Stomach smooth muscle (tissue), 2 donors: ENCODE measurements at regions not wholly inside any gene's neighbourhood (a gene's known extent, or its start where the extent isn't known, plus 50 kb on each side); places are given as distances from the start of the nearest gene placed in this dataset.
A peak's percentile ranks its signal among the peaks of the same experiment; 100 is the strongest.
"Not testable (repeated sequence)": the region's sequence is repeated elsewhere in the genome, so short reads cannot be mapped to it uniquely, and the experiment has no call there.

Experiments
- H3K27ac ChIP-seq: one replicate; pipeline ENCODE4 v1.7.0; 2013; ENCODE audit warnings: mild to moderate bottlenecking, low read length, inconsistent platforms
- H3K27me3 ChIP-seq, 2 donors: one replicate each; pipeline ENCODE4 v1.7.0; 2013; ENCODE audit warnings: low read length in 2 of 2; ENCODE audit not compliant: insufficient read depth in 2 of 2, control insufficient read depth in 1 of 2
- H3K36me3 ChIP-seq, 2 donors: one replicate each; pipeline ENCODE4 v1.7.0; 2013; ENCODE audit warnings: low read length in 2 of 2; ENCODE audit not compliant: control insufficient read depth in 2 of 2, insufficient read depth in 2 of 2
- H3K4me1 ChIP-seq: one replicate; pipeline ENCODE4 v1.7.0; 2013; ENCODE audit warnings: low read length; ENCODE audit not compliant: control insufficient read depth, insufficient read depth
- H3K4me3 ChIP-seq, 2 donors: one replicate each; pipeline ENCODE4 v1.7.0; 2013; ENCODE audit warnings: low read length in 2 of 2
- H3K9ac ChIP-seq, 2 donors: one replicate each; pipeline ENCODE4 v1.7.0; 2013; ENCODE audit warnings: low read length in 2 of 2, mild to moderate bottlenecking in 1 of 2
- H3K9me3 ChIP-seq, 2 donors: one replicate each; pipeline ENCODE4 v1.7.0; 2013; ENCODE audit warnings: low read length in 2 of 2; ENCODE audit not compliant: control insufficient read depth in 2 of 2
- donor health status: healthy.
- donor health status: Pancreatic carcinoma.

DNA sequence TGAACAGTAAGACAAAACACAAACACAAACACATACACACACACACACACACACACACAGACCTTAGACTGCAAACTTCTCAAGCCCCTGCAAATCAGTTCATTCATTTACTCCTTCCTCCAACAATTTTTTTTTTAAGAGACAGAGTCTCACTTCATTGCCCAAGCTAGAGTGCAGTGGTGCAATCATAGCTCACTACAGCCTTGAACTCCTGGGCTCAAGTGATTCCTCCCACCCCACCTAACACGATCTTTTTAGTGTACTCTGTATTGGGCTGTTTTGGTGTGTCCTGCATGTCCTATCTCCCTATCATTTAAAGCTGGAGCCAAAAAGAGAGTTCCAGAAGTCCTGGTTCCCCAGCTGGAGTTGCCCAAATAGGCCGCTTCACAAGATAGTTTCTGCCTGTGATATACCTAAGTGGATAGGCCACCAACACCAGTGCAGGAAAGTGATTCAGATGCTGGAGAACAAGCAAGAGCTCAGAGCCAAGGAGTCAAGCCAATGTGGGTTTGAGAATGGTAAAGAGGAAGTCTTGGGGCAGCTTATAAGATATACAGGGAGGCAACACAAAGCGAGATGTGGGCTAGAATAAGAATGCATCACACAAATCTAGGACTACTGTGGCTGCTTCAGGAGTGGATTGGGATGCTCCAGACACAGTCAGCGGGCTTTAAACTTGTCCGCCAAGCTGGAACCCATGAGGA is 85.4 kb upstream of the RAPGEF2 start:
- no peak overlapping the region for H3K4me3 ChIP-seq
- H3K27ac ChIP-seq = no peak overlapping the region
- no peaks in the 10 kb centered on the region for H3K27me3 ChIP-seq
- H3K4me1 ChIP-seq = no peaks in the 10 kb centered on the region
- H3K9ac ChIP-seq = no peak overlapping the region
- H3K9me3 ChIP-seq = no peaks in the 10 kb centered on the region
- H3K36me3 ChIP-seq = no peaks in the 10 kb centered on the region

DNA sequence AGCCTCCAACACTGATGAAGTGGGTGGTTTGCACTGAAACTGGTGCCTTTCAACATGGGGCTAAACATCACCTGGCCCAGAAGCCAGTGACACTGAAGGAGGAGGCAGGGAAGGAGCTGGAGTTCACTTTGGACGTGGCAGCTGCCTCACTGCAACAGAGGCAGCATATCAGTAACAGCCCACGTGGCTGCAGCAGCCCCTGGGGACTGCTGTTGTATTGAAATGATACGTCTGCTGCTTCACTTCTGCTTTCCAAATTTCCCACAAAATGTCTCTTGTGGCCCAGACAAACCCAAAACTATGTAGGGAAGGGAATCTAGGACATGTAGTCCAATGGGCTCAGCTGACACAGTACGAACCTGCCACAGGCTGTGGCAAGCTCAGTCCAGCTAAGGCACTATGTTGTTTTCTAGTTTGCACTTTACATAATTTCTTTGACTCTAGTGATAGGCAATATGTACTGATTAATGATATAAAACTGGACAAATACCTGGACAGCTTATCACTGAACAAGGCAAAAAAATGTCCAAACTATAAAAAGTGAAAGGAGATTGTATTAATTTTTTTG is 84.7 kb upstream of the RAPGEF2 start:
- Histone ChIP-seq H3K4me1 (peaks cover 1% of the 10 kb centered on the region), H3K4me3 (no peak overlapping the region), H3K27ac (no peak overlapping the region), H3K36me3 (no peaks in the 10 kb centered on the region), H3K27me3 (no peaks in the 10 kb centered on the region), H3K9me3 (no peaks in the 10 kb centered on the region), H3K9ac (no peak overlapping the region)

DNA sequence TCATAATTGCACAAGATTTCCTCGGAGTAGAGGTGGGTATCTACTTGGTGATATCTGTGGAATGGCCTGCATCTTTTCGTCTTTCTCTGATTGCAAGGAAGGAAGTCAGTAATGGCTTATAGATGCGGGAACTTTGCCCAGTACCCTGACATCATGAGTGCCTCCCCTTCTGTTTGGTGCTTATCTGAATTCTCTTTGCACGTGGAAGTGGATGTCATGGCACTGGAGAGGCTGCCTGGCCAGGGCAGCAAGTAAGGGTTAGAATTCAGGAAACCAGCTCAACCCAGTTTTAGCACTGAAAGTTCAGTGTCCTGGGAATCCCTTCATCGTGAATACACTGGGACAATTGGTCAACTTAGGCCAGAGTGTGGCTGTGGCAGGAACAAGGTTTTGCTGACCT is 83.5 kb upstream of the RAPGEF2 start:
- Histone ChIP-seq H3K9ac (no peak overlapping the region), H3K36me3 (no peaks in the 10 kb centered on the region), H3K4me1 (peaks cover 10% of the 10 kb centered on the region), H3K9me3 (no peaks in the 10 kb centered on the region), H3K4me3 (no peak overlapping the region), H3K27me3 (no peaks in the 10 kb centered on the region), H3K27ac (no peak overlapping the region)

DNA sequence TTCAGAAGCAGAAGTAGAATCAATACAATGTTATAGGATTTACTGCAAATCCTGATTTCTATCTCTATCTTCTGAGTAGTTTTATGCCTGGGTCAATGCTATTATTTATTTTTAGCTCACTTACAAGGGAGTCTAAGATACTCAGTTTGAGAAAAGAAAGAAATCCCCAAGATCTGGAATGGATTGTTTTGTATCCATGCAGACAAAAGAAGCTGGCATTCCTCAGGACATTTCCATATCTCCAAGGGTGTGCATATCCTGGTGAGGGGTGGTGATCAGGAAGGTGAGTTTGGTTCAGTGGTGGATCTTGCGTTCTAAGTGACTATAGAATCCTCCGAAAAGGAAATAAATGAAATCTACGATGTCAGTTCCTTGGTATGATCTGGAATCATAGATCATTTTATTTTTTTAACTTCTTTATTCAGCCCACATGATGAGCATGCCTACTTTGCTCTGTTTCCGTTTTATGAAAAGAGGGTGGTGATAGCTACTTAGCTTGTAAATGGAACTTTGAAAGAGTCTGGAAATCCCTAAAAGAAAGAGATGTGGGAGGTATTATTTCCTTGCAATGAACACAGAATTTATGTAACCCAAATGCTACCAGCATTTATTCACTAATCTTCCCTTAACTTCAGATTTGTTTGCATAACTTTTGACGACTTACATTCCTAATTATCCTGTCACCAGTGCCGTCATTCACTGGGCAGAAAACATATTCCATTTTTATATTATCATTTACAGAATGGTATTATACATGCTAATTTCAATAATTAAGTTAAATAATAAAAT is 81.1 kb upstream of the RAPGEF2 start:
- H3K4me1 ChIP-seq = peaks cover 13% of the 10 kb centered on the region
- no peak overlapping the region for H3K27ac ChIP-seq
- no peaks in the 10 kb centered on the region for H3K36me3 ChIP-seq
- no peak overlapping the region for H3K4me3 ChIP-seq
- H3K9ac ChIP-seq = no peak overlapping the region
- H3K9me3 ChIP-seq = no peaks in the 10 kb centered on the region
- H3K27me3 ChIP-seq = no peaks in the 10 kb centered on the region

DNA sequence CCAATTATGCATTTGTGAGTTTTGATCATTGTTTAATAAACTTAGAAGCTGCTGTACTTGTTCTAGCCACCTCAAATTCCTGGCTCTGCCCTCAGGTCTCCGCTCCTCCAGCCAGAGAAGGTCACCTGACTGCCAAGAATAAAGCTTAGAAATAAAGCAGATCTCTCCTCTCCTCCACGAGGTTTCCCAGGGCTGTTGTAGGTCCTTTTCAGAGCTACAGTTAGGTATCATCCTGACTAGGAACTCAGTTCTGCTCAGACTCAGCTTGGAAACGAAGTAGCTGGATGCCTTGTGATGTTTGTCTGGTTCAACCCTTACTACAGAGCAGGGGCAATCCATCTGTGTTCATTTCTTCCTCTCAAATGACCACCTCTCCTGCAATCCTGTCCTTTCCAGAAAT is 79.1 kb upstream of the RAPGEF2 start:
- Histone ChIP-seq H3K36me3 (no peaks in the 10 kb centered on the region), H3K9ac (peak overlapping the region; percentile 21 to 24), H3K27me3 (no peaks in the 10 kb centered on the region), H3K4me3 (peak overlapping the region; percentile 0 to 10), H3K4me1 (peaks cover 13% of the 10 kb centered on the region), H3K9me3 (no peaks in the 10 kb centered on the region), H3K27ac (peak overlapping the region; percentile 73)

DNA sequence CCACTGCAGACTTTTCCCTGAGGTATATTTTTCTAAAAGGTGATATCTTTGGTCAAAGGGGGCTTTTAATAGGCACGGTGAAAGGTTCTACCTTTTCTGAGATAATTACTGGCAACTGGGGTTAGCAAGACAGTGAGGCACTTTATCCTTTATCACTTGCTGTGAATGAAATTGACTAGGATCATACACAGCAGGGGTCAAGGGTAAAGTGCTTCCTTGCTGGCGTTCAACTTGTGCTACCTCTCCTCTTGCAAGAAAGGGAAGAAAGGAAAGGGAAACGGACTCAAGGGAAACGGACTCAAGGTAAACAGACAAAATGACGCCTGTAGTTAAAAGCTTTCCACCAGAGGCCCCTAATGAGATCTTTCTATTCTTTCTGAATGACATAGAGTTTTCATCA is 78.6 kb upstream of the RAPGEF2 start:
- H3K36me3 ChIP-seq = no peaks in the 10 kb centered on the region
- no peaks in the 10 kb centered on the region for H3K9me3 ChIP-seq
- peaks cover 13% of the 10 kb centered on the region for H3K4me1 ChIP-seq
- H3K27ac ChIP-seq = peak overlapping the region; percentile 73
- no peak overlapping the region for H3K9ac ChIP-seq
- H3K27me3 ChIP-seq = no peaks in the 10 kb centered on the region
- no peak overlapping the region for H3K4me3 ChIP-seq

DNA sequence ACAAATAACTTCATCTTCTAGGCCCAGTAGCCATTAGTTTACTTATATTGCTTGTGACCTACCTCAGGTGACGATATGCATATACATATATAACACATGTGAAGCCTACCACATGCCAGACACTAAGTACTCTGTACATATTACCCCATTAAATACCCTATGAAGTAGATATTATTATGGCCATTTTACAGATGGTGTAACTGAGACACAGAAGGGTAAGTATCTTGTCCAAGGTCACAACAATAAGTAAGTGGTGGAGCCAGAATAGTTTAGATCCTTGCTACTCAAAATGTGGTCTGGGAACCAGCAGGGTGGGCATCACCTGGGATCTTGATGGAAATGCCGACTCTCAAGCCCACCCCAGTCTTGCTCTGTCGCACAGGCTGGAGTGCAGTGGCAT is 78.1 kb upstream of the RAPGEF2 start:
- H3K27me3 ChIP-seq = no peaks in the 10 kb centered on the region
- H3K9ac ChIP-seq = no peak overlapping the region
- peaks cover 13% of the 10 kb centered on the region for H3K4me1 ChIP-seq
- H3K4me3 ChIP-seq = no peak overlapping the region
- no peaks in the 10 kb centered on the region for H3K9me3 ChIP-seq
- H3K36me3 ChIP-seq = no peaks in the 10 kb centered on the region
- H3K27ac ChIP-seq = peak overlapping the region; percentile 73

DNA sequence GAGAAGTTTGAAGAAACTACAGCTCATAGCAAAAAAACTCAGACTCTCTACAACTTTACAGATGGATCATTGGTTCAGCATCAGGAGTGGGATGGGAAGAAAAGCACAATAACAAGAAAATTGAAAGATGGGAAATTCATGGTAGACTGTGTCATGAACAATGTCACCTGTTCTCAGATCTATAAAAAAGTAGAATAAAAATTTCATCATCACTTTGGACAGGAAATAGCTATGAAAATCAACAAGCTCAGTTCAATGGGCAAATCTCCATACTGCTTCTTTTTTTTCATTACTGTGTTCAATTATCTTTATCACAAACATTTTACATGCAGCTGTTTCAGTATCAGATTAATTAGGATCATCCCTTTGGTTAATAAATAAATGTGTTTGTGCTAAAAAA is 76.5 kb upstream of the RAPGEF2 start:
- Histone ChIP-seq H3K27ac (no peak overlapping the region), H3K4me1 (peaks cover 13% of the 10 kb centered on the region), H3K27me3 (no peaks in the 10 kb centered on the region), H3K36me3 (no peaks in the 10 kb centered on the region), H3K4me3 (no peak overlapping the region), H3K9ac (no peak overlapping the region), H3K9me3 (no peaks in the 10 kb centered on the region)

DNA sequence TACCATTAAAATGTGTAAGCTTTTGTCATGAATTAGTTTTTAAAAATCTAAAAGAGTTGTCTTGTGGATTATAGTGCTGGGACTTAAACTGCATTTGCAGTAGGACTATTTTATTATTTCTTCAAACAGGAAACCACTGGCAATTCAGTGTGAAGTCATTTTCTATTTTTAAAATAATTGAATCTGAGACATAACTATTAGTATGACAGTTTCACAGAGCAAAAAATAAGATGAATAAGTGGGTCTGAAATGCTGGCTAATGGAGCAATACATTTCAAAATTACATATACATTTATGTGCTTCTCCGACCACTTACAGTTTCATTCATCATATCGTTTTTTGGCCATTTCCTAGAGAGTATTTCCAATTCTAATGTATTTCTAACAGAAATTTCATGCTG is 75.3 kb upstream of the RAPGEF2 start:
- no peaks in the 10 kb centered on the region for H3K36me3 ChIP-seq

DNA sequence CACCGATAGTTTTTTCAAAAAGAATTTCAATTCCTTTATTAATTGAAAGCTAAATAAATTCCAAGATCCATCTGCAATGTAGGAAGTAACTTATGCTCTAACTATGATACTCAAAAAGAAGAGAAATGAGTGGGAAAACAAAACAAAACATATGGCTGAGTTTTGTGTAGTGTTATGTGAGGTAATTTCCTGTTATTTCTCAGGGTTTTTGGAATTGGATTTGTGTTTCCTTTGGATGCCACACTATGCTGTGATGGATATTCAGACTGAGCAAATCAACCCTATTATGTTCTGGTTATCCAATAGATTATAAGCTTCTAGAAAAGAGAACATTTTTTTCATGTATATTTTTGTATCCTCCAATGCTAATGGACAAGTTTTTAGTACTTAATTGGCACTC is 73.4 kb upstream of the RAPGEF2 start:
- no peak overlapping the region for H3K27ac ChIP-seq
- peaks cover 4% of the 10 kb centered on the region for H3K4me1 ChIP-seq
- no peak overlapping the region for H3K4me3 ChIP-seq
- H3K9ac ChIP-seq = no peak overlapping the region
- H3K27me3 ChIP-seq = no peaks in the 10 kb centered on the region
- no peaks in the 10 kb centered on the region for H3K9me3 ChIP-seq
- no peaks in the 10 kb centered on the region for H3K36me3 ChIP-seq

More for the DNA sequence above, 75.3 kb upstream of the RAPGEF2 start:
- Histone ChIP-seq H3K9ac (no peak overlapping the region), H3K27ac (no peak overlapping the region), H3K9me3 (no peaks in the 10 kb centered on the region), H3K27me3 (no peaks in the 10 kb centered on the region), H3K4me3 (no peak overlapping the region), H3K4me1 (peaks cover 13% of the 10 kb centered on the region)

DNA sequence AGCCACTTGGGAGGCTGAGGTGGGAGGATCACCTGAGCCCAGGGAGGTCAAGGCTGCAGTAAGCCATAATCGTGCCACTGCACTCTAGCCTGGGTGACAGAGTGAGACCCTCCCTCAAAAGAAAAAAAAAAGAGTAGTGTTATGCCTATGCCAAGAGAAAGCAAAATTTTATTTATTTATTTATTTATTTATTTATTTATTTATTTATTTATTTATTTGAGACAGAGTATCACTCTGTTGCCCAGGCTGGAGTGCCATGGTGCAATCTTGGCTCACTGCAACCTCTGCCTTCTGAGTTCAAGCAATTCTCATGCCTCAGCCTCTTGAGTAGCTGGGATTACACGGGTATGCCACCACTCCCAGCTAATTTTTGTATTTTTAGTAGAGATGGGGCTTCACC is 72.6 kb upstream of the RAPGEF2 start:
- H3K27ac ChIP-seq, H3K36me3 ChIP-seq, H3K4me3 ChIP-seq, H3K4me1 ChIP-seq, H3K27me3 ChIP-seq, H3K9ac ChIP-seq, H3K9me3 ChIP-seq: not testable (repeated sequence)
